Panc1 (cell line): ENCODE measurements at regions not wholly inside any gene's neighbourhood (a gene's known extent, or its start where the extent isn't known, plus 50 kb on each side); places are given as distances from the start of the nearest gene placed in this dataset.

ENCODE experiments used
- ATAC-seq: fragments of 200-7000 bp; cut with Tn5 transposase; 2 replicates; pipeline ENCODE4 v1.9.1; 2020; ENCODE audit warnings: mild to moderate bottlenecking, moderate library complexity
- BruUV-seq: library from RNA; stranded (reverse); fragments of 400-500 nt; replicated peaks from 2 replicates; lab custom pipeline; 2021; lab: Mats Ljungman, UMichigan
- CTCF ChIA-PET: fragments of 300-600 bp; sonication (Branson Sonifier 250); formaldehyde crosslinking; loops from one replicate; lab custom pipeline; 2022; ENCODE audit warnings: antibody characterized with exemption; lab: Charles Lee
- POLR2A ChIA-PET: fragments of 300-600 bp; sonication (Branson Sonifier 250); formaldehyde crosslinking; loops from one replicate; lab custom pipeline; 2022; ENCODE audit warnings: antibody characterized with exemption; lab: Charles Lee
- DNase-seq: peaks from one replicate; pipeline ENCODE4 v3.0.0-alpha.2; 2010; ENCODE audit warnings: low read depth, low spot score
- H3K27ac ChIP-seq: 2 replicates; pipeline ENCODE4 v1.5.1; 2011; ENCODE audit warnings: mild to moderate bottlenecking, low read length, inconsistent platforms
- H3K27me3 ChIP-seq: fragments of 200-500 bp; sonication (Bioruptor generic); 2 replicates; pipeline ENCODE4 v1.6.0; 2014; ENCODE audit warnings: low read length, inconsistent platforms; ENCODE audit not compliant: control insufficient read depth, insufficient read depth
- H3K36me3 ChIP-seq: fragments of 200-500 bp; sonication (Bioruptor generic); 2 replicates; pipeline ENCODE4 v1.5.1; 2014; ENCODE audit warnings: inconsistent platforms, mild to moderate bottlenecking, low read length, moderate library complexity; ENCODE audit not compliant: control insufficient read depth, insufficient read depth
- H3K4me1 ChIP-seq: 2 replicates; pipeline ENCODE4 v1.5.1; 2011; ENCODE audit warnings: inconsistent platforms, mild to moderate bottlenecking, low read length, moderate library complexity; ENCODE audit not compliant: control insufficient read depth, insufficient read depth
- H3K4me3 ChIP-seq, 2 experiments: 2 replicates each; pipeline ENCODE4 v1.5.1; 2011 to 2012; ENCODE audit warnings: low read depth in 2 of 2, low read length in 2 of 2, mild to moderate bottlenecking in 2 of 2, inconsistent platforms in 1 of 2, moderate library complexity in 1 of 2
- H3K9me3 ChIP-seq: fragments of 200-500 bp; sonication (Bioruptor generic); 2 replicates; pipeline ENCODE4 v1.5.1; 2014; ENCODE audit warnings: low read depth, mild to moderate bottlenecking, inconsistent platforms, low read length, moderate library complexity; ENCODE audit not compliant: control insufficient read depth, insufficient read depth
- POLR2AphosphoS5 ChIP-seq: IDR thresholded peaks from 2 replicates; pipeline ENCODE4 v1.6.1; 2012; ENCODE audit warnings: mild to moderate bottlenecking, low read depth, low read length, moderate library complexity
- SIN3A ChIP-seq: IDR thresholded peaks from 2 replicates; pipeline ENCODE4 v1.6.1; 2012; ENCODE audit warnings: low read depth, mild to moderate bottlenecking, low read length, moderate library complexity, borderline replicate concordance; ENCODE audit not compliant: insufficient read depth
- TCF7L2 ChIP-seq: IDR thresholded peaks from 2 replicates; pipeline ENCODE4 v1.6.1; 2011; ENCODE audit warnings: mild to moderate bottlenecking, low read depth, low read length, inconsistent platforms
- in situ Hi-C: cut with HindIII; loops from 2 replicates; pipeline ENCODE4 v1.10.0; 2016; ENCODE audit warnings: low sequenced_read_pairs, low pct_unique_long_range_greater_than_20kb
- intact Hi-C: fragments of 100-400 bp; cut with micrococcal nuclease; formaldehyde crosslinking; loops from one replicate; pipeline ENCODE4 v1.10.0; 2022; ENCODE audit not compliant: unreplicated experiment
- TF ChIP-seq, protein P1 (sequence below), 2 experiments: IDR thresholded peaks; 2 replicates each; pipeline ENCODE4 v1.6.1; 2011 to 2012; ENCODE audit warnings: low read depth in 2 of 2, control low read depth in 1 of 2, low read length in 1 of 2, mild to moderate bottlenecking in 1 of 2, moderate library complexity in 1 of 2; ENCODE audit not compliant: insufficient read depth in 1 of 2
- TF ChIP-seq, protein P2 (sequence below): fragments of 450-650 bp; IDR thresholded peaks from 2 replicates; pipeline ENCODE4 v1.5.1; 2017; ENCODE audit warnings: mild to moderate bottlenecking

DNA sequence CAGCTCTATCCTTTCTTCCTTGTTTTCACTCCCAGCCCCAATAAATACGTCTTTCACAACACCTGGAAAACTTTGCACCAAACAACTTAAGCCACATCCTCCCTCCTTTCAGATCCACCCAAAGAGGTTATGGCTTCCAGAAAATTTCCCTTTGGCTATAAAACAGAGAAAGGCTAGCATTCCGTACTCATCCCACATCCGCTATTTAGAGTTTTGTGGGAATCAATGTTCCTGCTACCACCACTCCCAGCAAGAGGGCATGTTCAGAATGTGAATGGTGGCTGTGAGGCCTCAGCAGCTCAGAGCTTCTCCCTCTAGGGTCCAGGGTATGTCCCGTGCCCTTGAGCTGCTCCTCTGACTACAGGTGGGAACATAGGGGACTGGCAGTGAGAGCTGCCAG lies 214.6 kb downstream of the NCK2 start:
- DNase-seq: no peak
- H3K27me3 ChIP-seq: no peaks in the 10 kb centered on the region; the same call in none of the 2 replicates
- H3K4me1 ChIP-seq: no peaks in the 10 kb centered on the region
- H3K27ac ChIP-seq: no peak overlapping the region
- no peaks in the 10 kb centered on the region for H3K9me3 ChIP-seq
- no peak for ATAC-seq
- H3K4me3 ChIP-seq: no peak overlapping the region
- ChIA-PET CTCF (no interaction called here), POLR2A (no interaction called here)
- no TSS peak for BruUV-seq
- no peak for TF ChIP-seq SIN3A
- TF ChIP-seq, protein P1, sequence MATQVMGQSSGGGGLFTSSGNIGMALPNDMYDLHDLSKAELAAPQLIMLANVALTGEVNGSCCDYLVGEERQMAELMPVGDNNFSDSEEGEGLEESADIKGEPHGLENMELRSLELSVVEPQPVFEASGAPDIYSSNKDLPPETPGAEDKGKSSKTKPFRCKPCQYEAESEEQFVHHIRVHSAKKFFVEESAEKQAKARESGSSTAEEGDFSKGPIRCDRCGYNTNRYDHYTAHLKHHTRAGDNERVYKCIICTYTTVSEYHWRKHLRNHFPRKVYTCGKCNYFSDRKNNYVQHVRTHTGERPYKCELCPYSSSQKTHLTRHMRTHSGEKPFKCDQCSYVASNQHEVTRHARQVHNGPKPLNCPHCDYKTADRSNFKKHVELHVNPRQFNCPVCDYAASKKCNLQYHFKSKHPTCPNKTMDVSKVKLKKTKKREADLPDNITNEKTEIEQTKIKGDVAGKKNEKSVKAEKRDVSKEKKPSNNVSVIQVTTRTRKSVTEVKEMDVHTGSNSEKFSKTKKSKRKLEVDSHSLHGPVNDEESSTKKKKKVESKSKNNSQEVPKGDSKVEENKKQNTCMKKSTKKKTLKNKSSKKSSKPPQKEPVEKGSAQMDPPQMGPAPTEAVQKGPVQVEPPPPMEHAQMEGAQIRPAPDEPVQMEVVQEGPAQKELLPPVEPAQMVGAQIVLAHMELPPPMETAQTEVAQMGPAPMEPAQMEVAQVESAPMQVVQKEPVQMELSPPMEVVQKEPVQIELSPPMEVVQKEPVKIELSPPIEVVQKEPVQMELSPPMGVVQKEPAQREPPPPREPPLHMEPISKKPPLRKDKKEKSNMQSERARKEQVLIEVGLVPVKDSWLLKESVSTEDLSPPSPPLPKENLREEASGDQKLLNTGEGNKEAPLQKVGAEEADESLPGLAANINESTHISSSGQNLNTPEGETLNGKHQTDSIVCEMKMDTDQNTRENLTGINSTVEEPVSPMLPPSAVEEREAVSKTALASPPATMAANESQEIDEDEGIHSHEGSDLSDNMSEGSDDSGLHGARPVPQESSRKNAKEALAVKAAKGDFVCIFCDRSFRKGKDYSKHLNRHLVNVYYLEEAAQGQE (IDR thresholded peaks at IDR 0.05; ENCODE audit: insufficient read depth in 1 of 2, low read depth in 2 of 2, low read length in 1 of 2): no peak
- TF ChIP-seq POLR2AphosphoS5: no peak
- no peak for TF ChIP-seq TCF7L2
- intact Hi-C loops: no loop called here
- H3K36me3 ChIP-seq: no peaks in the 10 kb centered on the region
- in situ Hi-C loops: no loop called here

DNA sequence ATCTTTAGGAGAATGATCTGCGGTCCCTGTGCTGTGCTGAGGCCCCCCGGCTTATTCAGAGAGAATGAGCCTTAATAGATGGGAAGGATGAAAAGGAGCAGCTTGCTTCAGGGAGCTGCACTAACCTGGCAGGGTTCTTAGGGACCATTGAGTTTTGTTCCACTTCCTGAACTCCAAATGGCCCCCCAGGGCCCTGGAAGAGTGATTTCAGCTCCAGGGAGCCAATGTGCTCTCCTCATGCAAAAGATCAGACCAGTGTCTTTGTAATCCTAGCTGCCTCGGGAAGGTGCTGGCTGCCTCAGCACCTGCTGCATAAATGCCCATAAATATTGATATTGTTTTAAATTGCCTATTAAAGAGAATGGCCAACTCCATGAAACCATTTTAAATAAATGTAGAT lies 210.2 kb downstream of the NCK2 start:
- ChIA-PET POLR2A (no interaction called here), CTCF (interaction anchor here (0.9 kb wide), 1 partner anchor 36 kb away, joined by 3 read pairs; no protein-coding TSS in a partner anchor)
- ATAC-seq (no peak), DNase-seq (no peak)
- in situ Hi-C loops (no loop called here), intact Hi-C loops (no loop called here)
- Histone ChIP-seq H3K4me1 (no peaks in the 10 kb centered on the region), H3K9me3 (no peaks in the 10 kb centered on the region), H3K27ac (no peak overlapping the region), H3K4me3 (no peak overlapping the region), H3K27me3 (peaks cover 3% of the 10 kb centered on the region), H3K36me3 (no peaks in the 10 kb centered on the region)
- TF ChIP-seq POLR2AphosphoS5 (no peak), TCF7L2 (no peak), SIN3A (no peak)
- TF ChIP-seq, protein P2, sequence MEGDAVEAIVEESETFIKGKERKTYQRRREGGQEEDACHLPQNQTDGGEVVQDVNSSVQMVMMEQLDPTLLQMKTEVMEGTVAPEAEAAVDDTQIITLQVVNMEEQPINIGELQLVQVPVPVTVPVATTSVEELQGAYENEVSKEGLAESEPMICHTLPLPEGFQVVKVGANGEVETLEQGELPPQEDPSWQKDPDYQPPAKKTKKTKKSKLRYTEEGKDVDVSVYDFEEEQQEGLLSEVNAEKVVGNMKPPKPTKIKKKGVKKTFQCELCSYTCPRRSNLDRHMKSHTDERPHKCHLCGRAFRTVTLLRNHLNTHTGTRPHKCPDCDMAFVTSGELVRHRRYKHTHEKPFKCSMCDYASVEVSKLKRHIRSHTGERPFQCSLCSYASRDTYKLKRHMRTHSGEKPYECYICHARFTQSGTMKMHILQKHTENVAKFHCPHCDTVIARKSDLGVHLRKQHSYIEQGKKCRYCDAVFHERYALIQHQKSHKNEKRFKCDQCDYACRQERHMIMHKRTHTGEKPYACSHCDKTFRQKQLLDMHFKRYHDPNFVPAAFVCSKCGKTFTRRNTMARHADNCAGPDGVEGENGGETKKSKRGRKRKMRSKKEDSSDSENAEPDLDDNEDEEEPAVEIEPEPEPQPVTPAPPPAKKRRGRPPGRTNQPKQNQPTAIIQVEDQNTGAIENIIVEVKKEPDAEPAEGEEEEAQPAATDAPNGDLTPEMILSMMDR: no peak
- TF ChIP-seq, protein P1 (IDR thresholded peaks at IDR 0.05; ENCODE audit: insufficient read depth in 1 of 2, low read depth in 2 of 2, low read length in 1 of 2): no peak
- no TSS peak for BruUV-seq
